Loucy (cell line): ENCODE measurements at regions not wholly inside any gene's neighbourhood (a gene's known extent, or its start where the extent isn't known, plus 50 kb on each side); places are given as distances from the start of the nearest gene placed in this dataset.

Experiments
- H2AFZ ChIP-seq: fragments of 200-600 bp; sonication (generic); 2 replicates; pipeline ENCODE4 v1.6.0; 2016; ENCODE audit warnings: antibody characterized with exemption, mild to moderate bottlenecking, low read length, moderate library complexity
- H3F3A ChIP-seq: fragments of 200-600 bp; 2 replicates; pipeline ENCODE4 v1.6.0; 2016; ENCODE audit warnings: antibody characterized with exemption, low read depth, mild to moderate bottlenecking
- H3K27me3 ChIP-seq: fragments of 200-600 bp; sonication (generic); 2 replicates; pipeline ENCODE4 v1.6.1; 2014; ENCODE audit warnings: low read length, mild to moderate bottlenecking; ENCODE audit not compliant: insufficient read depth, poor library complexity, severe bottlenecking
- H3K36me3 ChIP-seq: fragments of 200-600 bp; sonication (generic); 2 replicates; pipeline ENCODE4 v1.6.1; 2016; ENCODE audit warnings: low read length; ENCODE audit not compliant: insufficient read depth
- H3K4me1 ChIP-seq: fragments of 200-600 bp; sonication (generic); 2 replicates; pipeline ENCODE4 v1.5.1; 2014; ENCODE audit warnings: low read length, mild to moderate bottlenecking; ENCODE audit not compliant: insufficient read depth, poor library complexity, severe bottlenecking
- H3K4me2 ChIP-seq: fragments of 200-600 bp; sonication (generic); 2 replicates; pipeline ENCODE4 v1.6.0; 2014; ENCODE audit warnings: antibody characterized with exemption, low read length, low read depth, mild to moderate bottlenecking; ENCODE audit not compliant: poor library complexity, severe bottlenecking
- H3K4me3 ChIP-seq: fragments of 200-600 bp; sonication (generic); 2 replicates; pipeline ENCODE4 v1.5.1; 2014; ENCODE audit warnings: low read length, mild to moderate bottlenecking, mixed read lengths; ENCODE audit not compliant: poor library complexity, severe bottlenecking
- H3K79me2 ChIP-seq: fragments of 200-600 bp; sonication (generic); 2 replicates; pipeline ENCODE4 v1.6.1; 2014; ENCODE audit warnings: low read length; ENCODE audit not compliant: insufficient read depth
- H3K9ac ChIP-seq: fragments of 200-600 bp; sonication (generic); 2 replicates; pipeline ENCODE4 v1.6.0; 2014; ENCODE audit warnings: mild to moderate bottlenecking, low read depth, low read length, moderate library complexity; ENCODE audit not compliant: poor library complexity, severe bottlenecking
- H3K9me2 ChIP-seq: fragments of 200-600 bp; sonication (generic); replicated peaks from 2 replicates; pipeline ENCODE4 v1.6.1; 2016; ENCODE audit warnings: low read depth, low read length, mixed read lengths
- H3K9me3 ChIP-seq: fragments of 200-600 bp; sonication (generic); 2 replicates; pipeline ENCODE4 v1.6.1; 2014; ENCODE audit warnings: mild to moderate bottlenecking, antibody characterized with exemption, low read length, low read depth; ENCODE audit not compliant: insufficient read depth
- H4K20me1 ChIP-seq: fragments of 200-600 bp; sonication (generic); 2 replicates; pipeline ENCODE4 v1.6.0; 2014; ENCODE audit warnings: antibody characterized with exemption, low read length, mild to moderate bottlenecking; ENCODE audit not compliant: insufficient read depth, poor library complexity, severe bottlenecking
- EZH2phosphoT487 ChIP-seq: fragments of 200-600 bp; IDR thresholded peaks from 2 replicates; pipeline ENCODE4 v1.6.1; 2018; ENCODE audit warnings: antibody characterized with exemption, mild to moderate bottlenecking, moderate library complexity, borderline replicate concordance
- TF ChIP-seq, protein P1 (sequence below): fragments of 200-600 bp; sonication (generic); conservative IDR thresholded peaks from 2 replicates; pipeline ENCODE4 v1.5.1; 2014; ENCODE audit warnings: mild to moderate bottlenecking, antibody characterized with exemption, low read length

DNA sequence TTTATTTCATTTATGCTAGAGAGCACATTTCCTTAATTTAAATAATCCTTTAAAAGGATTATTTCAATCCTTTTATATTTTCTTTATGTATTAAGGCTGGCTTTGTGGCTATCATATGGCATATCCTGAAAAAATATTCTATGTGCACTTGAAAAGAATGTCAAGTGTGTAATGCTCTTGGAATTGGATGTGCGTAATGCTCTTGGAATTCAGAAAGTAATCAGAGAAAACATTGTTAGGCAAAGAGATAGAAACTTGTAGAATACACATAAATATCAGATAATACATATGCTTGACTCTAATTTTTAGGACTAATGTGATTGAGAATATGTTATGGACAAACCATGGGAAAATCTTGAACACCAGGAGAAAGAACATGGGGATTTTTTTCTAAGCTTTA lies 197.5 kb upstream of the COL3A1 start:
- H3K9me3 ChIP-seq = no peaks in the 10 kb centered on the region
- no peaks in the 10 kb centered on the region for H3K9me2 ChIP-seq
- no peaks in the 10 kb centered on the region for H3K79me2 ChIP-seq
- H3K4me3 ChIP-seq = no peak overlapping the region
- H4K20me1 ChIP-seq = no peaks in the 10 kb centered on the region
- no peak overlapping the region for H3K4me2 ChIP-seq
- no peak for TF ChIP-seq EZH2phosphoT487
- H3K9ac ChIP-seq = no peak overlapping the region
- no peaks in the 10 kb centered on the region for H3F3A ChIP-seq
- no peaks in the 10 kb centered on the region for H3K4me1 ChIP-seq
- no peak overlapping the region for H2AFZ ChIP-seq
- H3K27me3 ChIP-seq = no peaks in the 10 kb centered on the region
- H3K36me3 ChIP-seq = no peaks in the 10 kb centered on the region

DNA sequence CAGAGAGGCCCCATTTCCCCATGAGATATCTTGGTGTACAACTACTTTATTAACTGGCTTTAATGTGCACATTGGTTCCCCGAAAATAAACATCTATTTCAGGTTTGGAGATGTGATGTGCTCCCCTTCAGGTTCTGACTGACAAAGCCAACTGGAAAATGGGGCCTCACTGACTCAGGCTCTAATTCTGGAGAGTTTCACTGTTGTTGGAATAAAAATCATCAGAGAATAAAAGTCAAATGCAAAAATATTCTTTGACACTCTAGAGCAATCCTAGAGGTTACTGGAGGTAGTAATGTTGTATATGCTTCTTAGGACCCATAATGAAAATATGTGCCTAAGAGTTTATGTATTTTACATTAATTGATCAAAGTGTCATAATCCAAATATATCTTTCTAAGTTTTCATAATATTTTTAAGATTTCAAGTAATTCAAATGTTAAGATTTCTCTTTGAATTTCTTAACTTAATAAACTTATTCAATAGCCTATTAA lies 189.9 kb upstream of the COL3A1 start:
- Histone ChIP-seq H3K27me3 (no peaks in the 10 kb centered on the region), H3K9ac (no peak overlapping the region), H3K4me3 (no peak overlapping the region), H3K9me2 (no peaks in the 10 kb centered on the region), H2AFZ (no peak overlapping the region), H3K4me1 (no peaks in the 10 kb centered on the region), H3F3A (no peaks in the 10 kb centered on the region), H4K20me1 (no peaks in the 10 kb centered on the region), H3K36me3 (no peaks in the 10 kb centered on the region), H3K4me2 (no peak overlapping the region), H3K9me3 (no peaks in the 10 kb centered on the region), H3K79me2 (no peaks in the 10 kb centered on the region)
- TF ChIP-seq, protein P1, sequence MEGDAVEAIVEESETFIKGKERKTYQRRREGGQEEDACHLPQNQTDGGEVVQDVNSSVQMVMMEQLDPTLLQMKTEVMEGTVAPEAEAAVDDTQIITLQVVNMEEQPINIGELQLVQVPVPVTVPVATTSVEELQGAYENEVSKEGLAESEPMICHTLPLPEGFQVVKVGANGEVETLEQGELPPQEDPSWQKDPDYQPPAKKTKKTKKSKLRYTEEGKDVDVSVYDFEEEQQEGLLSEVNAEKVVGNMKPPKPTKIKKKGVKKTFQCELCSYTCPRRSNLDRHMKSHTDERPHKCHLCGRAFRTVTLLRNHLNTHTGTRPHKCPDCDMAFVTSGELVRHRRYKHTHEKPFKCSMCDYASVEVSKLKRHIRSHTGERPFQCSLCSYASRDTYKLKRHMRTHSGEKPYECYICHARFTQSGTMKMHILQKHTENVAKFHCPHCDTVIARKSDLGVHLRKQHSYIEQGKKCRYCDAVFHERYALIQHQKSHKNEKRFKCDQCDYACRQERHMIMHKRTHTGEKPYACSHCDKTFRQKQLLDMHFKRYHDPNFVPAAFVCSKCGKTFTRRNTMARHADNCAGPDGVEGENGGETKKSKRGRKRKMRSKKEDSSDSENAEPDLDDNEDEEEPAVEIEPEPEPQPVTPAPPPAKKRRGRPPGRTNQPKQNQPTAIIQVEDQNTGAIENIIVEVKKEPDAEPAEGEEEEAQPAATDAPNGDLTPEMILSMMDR = peak; percentile 34
- TF ChIP-seq EZH2phosphoT487 = no peak

DNA sequence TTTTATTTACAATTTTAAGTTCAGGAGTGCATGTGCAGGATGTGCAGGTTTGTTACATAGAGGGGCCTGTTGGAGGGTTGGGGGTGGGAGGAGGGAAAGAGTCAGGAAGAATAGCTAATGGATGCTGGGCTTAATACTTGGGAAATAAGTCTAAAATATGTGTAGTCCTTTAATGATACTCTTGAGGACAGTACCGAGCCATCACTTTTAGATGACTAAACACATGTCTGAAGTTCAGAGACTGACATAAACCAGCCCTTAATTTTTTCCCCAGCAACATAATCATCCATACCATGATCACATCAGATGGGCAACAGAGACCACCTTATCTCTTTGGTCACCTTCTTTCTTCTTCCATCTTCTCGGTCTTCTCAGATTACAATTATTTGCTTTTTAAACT lies 189.1 kb upstream of the COL3A1 start:
- no peak for TF ChIP-seq EZH2phosphoT487
- TF ChIP-seq, protein P1 = no peak
- no peak overlapping the region for H3K4me3 ChIP-seq
- H3K4me1 ChIP-seq = no peaks in the 10 kb centered on the region
- H2AFZ ChIP-seq = no peak overlapping the region
- H3K36me3 ChIP-seq = no peaks in the 10 kb centered on the region
- no peaks in the 10 kb centered on the region for H3K9me2 ChIP-seq
- H3K79me2 ChIP-seq = no peaks in the 10 kb centered on the region
- H3F3A ChIP-seq = no peaks in the 10 kb centered on the region
- no peak overlapping the region for H3K9ac ChIP-seq
- H3K9me3 ChIP-seq = no peaks in the 10 kb centered on the region
- no peaks in the 10 kb centered on the region for H3K27me3 ChIP-seq
- H3K4me2 ChIP-seq = no peak overlapping the region
- H4K20me1 ChIP-seq = no peaks in the 10 kb centered on the region

DNA sequence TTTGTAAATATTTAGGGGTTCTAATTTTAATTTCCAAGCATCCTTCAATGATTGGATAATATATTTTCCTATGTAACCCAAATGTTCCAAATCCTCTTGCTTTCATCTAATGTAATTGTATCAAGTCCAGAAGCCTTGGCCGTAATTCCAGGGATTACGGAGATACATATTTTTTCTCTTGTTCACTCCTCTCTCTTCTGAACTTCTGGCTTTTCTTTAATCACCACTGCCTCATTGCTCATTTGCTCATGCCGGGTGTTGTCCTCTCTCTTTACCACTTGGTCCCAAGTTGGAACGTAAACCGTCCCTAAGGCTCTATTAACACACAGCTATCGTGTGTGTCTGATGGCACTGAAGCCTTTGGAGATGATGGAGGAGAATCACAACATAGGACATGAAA lies 188.7 kb upstream of the COL3A1 start:
- TF ChIP-seq, protein P1 = no peak
- TF ChIP-seq EZH2phosphoT487 = no peak
- H3F3A ChIP-seq = no peaks in the 10 kb centered on the region
- no peak overlapping the region for H2AFZ ChIP-seq

More for the DNA sequence above, 188.7 kb upstream of the COL3A1 start:
- no peak overlapping the region for H3K4me2 ChIP-seq
- no peaks in the 10 kb centered on the region for H3K79me2 ChIP-seq
- H3K27me3 ChIP-seq = no peaks in the 10 kb centered on the region
- no peaks in the 10 kb centered on the region for H4K20me1 ChIP-seq
- H3K9me3 ChIP-seq = no peaks in the 10 kb centered on the region
- no peak overlapping the region for H3K9ac ChIP-seq
- H3K4me3 ChIP-seq = no peak overlapping the region
- H3K36me3 ChIP-seq = no peaks in the 10 kb centered on the region
- H3K4me1 ChIP-seq = no peaks in the 10 kb centered on the region
- no peaks in the 10 kb centered on the region for H3K9me2 ChIP-seq
